HEK293 (cell line): ENCODE measurements at regions not wholly inside any gene's neighbourhood (a gene's known extent, or its start where the extent isn't known, plus 50 kb on each side); places are given as distances from the start of the nearest gene placed in this dataset.

Experiments
- CTCF ChIP-seq: fragments of 450-650 bp; formaldehyde crosslinking; IDR thresholded peaks from 2 replicates; pipeline ENCODE4 v1.5.1; 2016; ENCODE audit warnings: missing biosample characterization, missing genetic modification characterization
- KLF16 ChIP-seq: fragments of 450-650 bp; formaldehyde crosslinking; IDR thresholded peaks from 2 replicates; pipeline ENCODE4 v1.5.1; 2017; ENCODE audit warnings: missing biosample characterization, missing genetic modification characterization
- PBX3 ChIP-seq: sonication (generic); formaldehyde crosslinking; IDR thresholded peaks from 2 replicates; pipeline ENCODE4 v1.8.1; 2022; ENCODE audit warnings: mild to moderate bottlenecking, moderate library complexity, missing genetic modification reagents
- SALL2 ChIP-seq: fragments of 450-650 bp; formaldehyde crosslinking; IDR thresholded peaks from 2 replicates; pipeline ENCODE4 v1.5.0; 2017; ENCODE audit warnings: missing biosample characterization, mild to moderate bottlenecking, missing genetic modification characterization, borderline replicate concordance
- ZBTB26 ChIP-seq: fragments of 450-650 bp; formaldehyde crosslinking; optimal IDR thresholded peaks from 2 replicates; pipeline ENCODE3; 2016; ENCODE audit warnings: missing biosample characterization, mild to moderate bottlenecking, missing genetic modification characterization
- ZBTB6 ChIP-seq: fragments of 450-650 bp; formaldehyde crosslinking; IDR thresholded peaks from 2 replicates; pipeline ENCODE4 v1.5.1; 2017; ENCODE audit warnings: missing biosample characterization, missing genetic modification characterization
- ZBTB8A ChIP-seq: fragments of 450-650 bp; formaldehyde crosslinking; IDR thresholded peaks from 2 replicates; pipeline ENCODE4 v1.5.1; 2016; ENCODE audit warnings: missing biosample characterization, missing genetic modification characterization
- ZNF335 ChIP-seq: fragments of 450-650 bp; formaldehyde crosslinking; conservative IDR thresholded peaks from 2 replicates; pipeline ENCODE4 v1.5.1; 2016; ENCODE audit warnings: missing biosample characterization, missing genetic modification characterization
- ZNF350 ChIP-seq: fragments of 450-650 bp; formaldehyde crosslinking; IDR thresholded peaks from 2 replicates; pipeline ENCODE4 v1.5.0; 2017; ENCODE audit warnings: missing biosample characterization, mild to moderate bottlenecking, missing genetic modification characterization
- ZNF37A ChIP-seq: fragments of 450-650 bp; IDR thresholded peaks from 2 replicates; pipeline ENCODE4 v1.5.1; 2018; ENCODE audit warnings: missing biosample characterization, missing genetic modification characterization
- ZNF416 ChIP-seq: fragments of 450-650 bp; formaldehyde crosslinking; IDR thresholded peaks from 2 replicates; pipeline ENCODE4 v1.5.1; 2016; ENCODE audit warnings: missing biosample characterization, missing genetic modification characterization
- ZNF776 ChIP-seq: fragments of 450-650 bp; formaldehyde crosslinking; IDR thresholded peaks from 2 replicates; pipeline ENCODE4 v1.5.0; 2017; ENCODE audit warnings: missing biosample characterization, missing genetic modification characterization, borderline replicate concordance
- ZNF785 ChIP-seq: fragments of 450-650 bp; formaldehyde crosslinking; IDR thresholded peaks from 2 replicates; pipeline ENCODE4 v1.5.1; 2016; ENCODE audit warnings: missing biosample characterization, missing genetic modification characterization

- TF ChIP-seq ZBTB26 = no peak
- no peak for TF ChIP-seq CTCF (tag by site-specific recombination)
- TF ChIP-seq ZBTB8A = no peak
- TF ChIP-seq ZNF37A = no peak
- no peak for TF ChIP-seq ZBTB6 (tag by site-specific recombination)
- no peak for TF ChIP-seq ZNF785 (tag by site-specific recombination)
- TF ChIP-seq ZNF350 (tag by site-specific recombination) = no peak
- TF ChIP-seq ZNF776 (tag by site-specific recombination) = no peak
- no peak for TF ChIP-seq KLF16 (tag by site-specific recombination)
- TF ChIP-seq ZNF335 (tag by site-specific recombination) = no peak
- TF ChIP-seq ZNF416 (tag by site-specific recombination) = no peak
- no peak for TF ChIP-seq PBX3 (CRISPR knock-in tag)
- TF ChIP-seq SALL2 = no peak
Observed at GRCh38 chr15:94032571-94032970, 198.8 kb upstream of the MCTP2 start.
